Stimulated activated CD8-positive, alpha-beta memory T cell treated with anti-CD3 and anti-CD28 coated beads, Interleukin-12 subunit alpha, Interleukin-12 subunit beta, amount 100 ng/mL, for 1 hour (primary cell): ENCODE measurements at regions not wholly inside any gene's neighbourhood (a gene's known extent, or its start where the extent isn't known, plus 50 kb on each side); places are given as distances from the start of the nearest gene placed in this dataset.
"Not testable (repeated sequence)": the region's sequence is repeated elsewhere in the genome, so short reads cannot be mapped to it uniquely, and the experiment has no call there.

ENCODE experiments used
- DNase-seq: peaks from one replicate; pipeline ENCODE4 v3.0.0-alpha.2; 2020; ENCODE audit warnings: low read depth

GRCh38 chr17:71485426-71485825, 635.4 kb upstream of the SOX9 start:
- no peak for DNase-seq

GRCh38 chr17:71486261-71486660, 634.6 kb upstream of the SOX9 start:
- DNase-seq, result no peak

- no peak for DNase-seq
Observed at GRCh38 chr17:71488851-71489250, 632.0 kb upstream of the SOX9 start.

GRCh38 chr17:71494062-71494855, 626.6 kb upstream of the SOX9 start:
- no peak for DNase-seq

GRCh38 chr17:71495420-71495819, 625.4 kb upstream of the SOX9 start:
- no peak for DNase-seq

GRCh38 chr17:71496552-71496951, 624.3 kb upstream of the SOX9 start:
- DNase-seq, result no peak

GRCh38 chr17:71500761-71501555, 619.9 kb upstream of the SOX9 start:
- DNase-seq, result no peak

- DNase-seq, result no peak
Observed at GRCh38 chr17:71501711-71502110, 619.1 kb upstream of the SOX9 start.

GRCh38 chr17:71502443-71502842, 618.4 kb upstream of the SOX9 start:
- no peak for DNase-seq

GRCh38 chr17:71503710-71504465, 616.9 kb upstream of the SOX9 start:
- DNase-seq, result no peak

GRCh38 chr17:71505200-71505599, 615.6 kb upstream of the SOX9 start:
- DNase-seq, result no peak

- DNase-seq, result no peak
Observed at GRCh38 chr17:71505981-71506380, 614.8 kb upstream of the SOX9 start.

GRCh38 chr17:71511266-71511995, 609.4 kb upstream of the SOX9 start:
- no peak for DNase-seq

GRCh38 chr17:71513725-71514124, 607.1 kb upstream of the SOX9 start:
- not testable (repeated sequence) for DNase-seq

GRCh38 chr17:71516149-71516548, 604.7 kb upstream of the SOX9 start:
- no peak for DNase-seq

GRCh38 chr17:71519285-71519684, 601.5 kb upstream of the SOX9 start:
- DNase-seq, result no peak

GRCh38 chr17:71521724-71522123, 599.1 kb upstream of the SOX9 start:
- DNase-seq, result no peak

GRCh38 chr17:71522383-71522782, 598.4 kb upstream of the SOX9 start:
- no peak for DNase-seq

GRCh38 chr17:71527311-71527710, 593.5 kb upstream of the SOX9 start:
- no peak for DNase-seq

GRCh38 chr17:71528210-71528609, 592.6 kb upstream of the SOX9 start:
- DNase-seq, result no peak

- DNase-seq, result no peak
Observed at GRCh38 chr17:71530248-71530647, 590.6 kb upstream of the SOX9 start.

- DNase-seq, result no peak
Observed at GRCh38 chr17:71535321-71535720, 585.5 kb upstream of the SOX9 start.
